H1 (cell line): ENCODE measurements at regions not wholly inside any gene's neighbourhood (a gene's known extent, or its start where the extent isn't known, plus 50 kb on each side); places are given as distances from the start of the nearest gene placed in this dataset.

Experiments used
- CTCF ChIA-PET: fragments of 300-600 bp; sonication (Branson Sonifier 250); formaldehyde crosslinking; loops from one replicate; lab custom pipeline; 2021; ENCODE audit not compliant: partially characterized antibody; lab: Charles Lee
- POLR2A ChIA-PET: fragments of 300-600 bp; sonication (Branson Sonifier 250); formaldehyde crosslinking; loops from one replicate; lab custom pipeline; 2021; ENCODE audit warnings: inconsistent platforms; ENCODE audit not compliant: partially characterized antibody; lab: Charles Lee
- DNase-seq, 2 experiments: peaks; one replicate each; pipeline versions ENCODE4 v3.0.0 to v3.0.0-alpha.2; 2010 to 2022; ENCODE audit warnings: low spot score in 2 of 2, low read depth in 1 of 2, mixed read lengths in 1 of 2
- FAIRE-seq: peaks from 2 replicates; lab custom pipeline; 2011; peaks lifted over from hg19 to GRCh38; lab: Jason Lieb, UNC
- H2AFZ ChIP-seq: 2 replicates; pipeline ENCODE4 v1.8.1; 2012; ENCODE audit warnings: low read length, inconsistent platforms
- H2AK5ac ChIP-seq: 2 replicates; pipeline ENCODE4 v1.6.1; 2013; ENCODE audit warnings: low read depth, low read length
- H2BK120ac ChIP-seq: replicated peaks from 2 replicates; pipeline ENCODE3; 2013; ENCODE audit warnings: low read depth, low read length, inconsistent platforms
- H2BK12ac ChIP-seq: 2 replicates; pipeline ENCODE4 v1.6.1; 2013; ENCODE audit warnings: low read depth, low read length
- H2BK15ac ChIP-seq: 2 replicates; pipeline ENCODE4 v1.6.1; 2013; ENCODE audit warnings: low read length
- H2BK20ac ChIP-seq: 2 replicates; pipeline ENCODE4 v1.6.1; 2013; ENCODE audit warnings: low read length
- H2BK5ac ChIP-seq: 2 replicates; pipeline ENCODE4 v1.6.1; 2013; ENCODE audit warnings: low read depth, low read length
- H3K14ac ChIP-seq: 2 replicates; pipeline ENCODE4 v1.6.1; 2013; ENCODE audit warnings: inconsistent platforms; ENCODE audit not compliant: insufficient read length
- H3K18ac ChIP-seq: 2 replicates; pipeline ENCODE4 v1.6.1; 2013; ENCODE audit warnings: low read length; ENCODE audit errors: extremely low read depth
- H3K23ac ChIP-seq: 2 replicates; pipeline ENCODE4 v1.6.1; 2013; ENCODE audit warnings: inconsistent platforms; ENCODE audit not compliant: insufficient read length
- H3K23me2 ChIP-seq: 2 replicates; pipeline ENCODE4 v1.6.1; 2013; ENCODE audit warnings: low read depth, low read length
- H3K27ac ChIP-seq: 2 replicates; pipeline ENCODE4 v1.6.1; 2011; ENCODE audit warnings: low read depth, low read length, inconsistent platforms
- H3K27me3 ChIP-seq, 4 experiments: replicated peaks in 1 of 4; 1 replicate in 1 of 4; 2 replicates in 3 of 4; pipeline versions ENCODE4 v1.6.1 to v1.8.1; 2011 to 2013; ENCODE audit warnings: low read length in 3 of 4, mild to moderate bottlenecking in 3 of 4, inconsistent platforms in 2 of 4, mixed read lengths in 2 of 4, moderate library complexity in 1 of 4; ENCODE audit not compliant: control insufficient read depth in 3 of 4, insufficient read depth in 3 of 4; ENCODE audit errors: extremely low read depth in 1 of 4
- H3K36me3 ChIP-seq, 4 experiments: 2 replicates each; pipeline versions ENCODE4 v1.6.1 to v1.8.1; 2011 to 2013; ENCODE audit warnings: mild to moderate bottlenecking in 4 of 4, low read length in 3 of 4, moderate library complexity in 2 of 4, control low read depth in 1 of 4, inconsistent platforms in 1 of 4; ENCODE audit not compliant: insufficient read depth in 4 of 4, control insufficient read depth in 2 of 4
- H3K4ac ChIP-seq: replicated peaks from 2 replicates; pipeline ENCODE3; 2013; ENCODE audit warnings: low read length, low read depth, mixed read lengths, inconsistent platforms; ENCODE audit not compliant: insufficient read length
- H3K4me1 ChIP-seq, 4 experiments: replicated peaks in 1 of 4; 1 replicate in 1 of 4; 2 replicates in 3 of 4; pipeline versions ENCODE4 v1.6.1 to v1.8.1; 2011 to 2013; ENCODE audit warnings: low read length in 3 of 4, inconsistent platforms in 2 of 4, mixed read lengths in 1 of 4; ENCODE audit not compliant: insufficient read depth in 4 of 4, control insufficient read depth in 3 of 4
- H3K4me2 ChIP-seq, 2 experiments: 2 replicates each; pipeline versions ENCODE4 v1.6.1 to v1.8.1; 2011 to 2013; ENCODE audit warnings: low read depth in 2 of 2, low read length in 2 of 2, control low read depth in 1 of 2, inconsistent platforms in 1 of 2, mild to moderate bottlenecking in 1 of 2; ENCODE audit not compliant: insufficient read depth in 1 of 2
- H3K4me3 ChIP-seq, 4 experiments: fragments of 200-600, 300-600 bp in 1 of 4; sonication (generic), shearing (Covaris generic), sonication (Bioruptor Twin) in 1 of 4; 2 replicates each; pipeline versions ENCODE4 v1.5.1 to v1.8.1; 2011 to 2016; ENCODE audit warnings: low read length in 4 of 4, low read depth in 3 of 4, control low read depth in 2 of 4, inconsistent platforms in 2 of 4, mild to moderate bottlenecking in 2 of 4, mixed read lengths in 1 of 4, moderate library complexity in 1 of 4; ENCODE audit not compliant: insufficient read depth in 2 of 4; ENCODE audit errors: extremely low read depth in 1 of 4
- H3K56ac ChIP-seq: replicated peaks from 2 replicates; pipeline ENCODE3; 2013; ENCODE audit warnings: low read depth, mild to moderate bottlenecking, mixed read lengths, low read length, inconsistent platforms; ENCODE audit not compliant: insufficient read length
- H3K79me1 ChIP-seq: 2 replicates; pipeline ENCODE4 v1.6.1; 2013; ENCODE audit warnings: low read depth, low read length, control low read depth
- H3K79me2 ChIP-seq, 2 experiments: 2 replicates each; pipeline versions ENCODE4 v1.6.1 to v1.8.1; 2012 to 2013; ENCODE audit warnings: low read length in 2 of 2, mild to moderate bottlenecking in 2 of 2, inconsistent platforms in 1 of 2; ENCODE audit not compliant: insufficient read depth in 2 of 2, control insufficient read depth in 1 of 2
- H3K9ac ChIP-seq, 4 experiments: replicated peaks in 1 of 4; 1 replicate in 1 of 4; 2 replicates in 3 of 4; pipeline versions ENCODE4 v1.6.1 to v1.8.1; 2011 to 2013; ENCODE audit warnings: low read depth in 3 of 4, low read length in 3 of 4, control low read depth in 2 of 4, mild to moderate bottlenecking in 2 of 4, moderate library complexity in 2 of 4, inconsistent platforms in 1 of 4; ENCODE audit errors: extremely low read depth in 1 of 4
- H3K9me3 ChIP-seq, 2 experiments: 2 replicates each; pipeline versions ENCODE4 v1.6.1 to v1.8.1; 2012 to 2013; ENCODE audit warnings: mild to moderate bottlenecking in 2 of 2, moderate library complexity in 2 of 2, control low read depth in 1 of 2, inconsistent platforms in 1 of 2, low read depth in 1 of 2, low read length in 1 of 2, mixed read lengths in 1 of 2; ENCODE audit not compliant: insufficient read depth in 2 of 2
- H4K20me1 ChIP-seq, 2 experiments: replicated peaks in 1 of 2; 2 replicates each; pipeline versions ENCODE3 to v1.8.1; 2011 to 2013; ENCODE audit warnings: inconsistent platforms in 2 of 2, low read length in 2 of 2, mild to moderate bottlenecking in 1 of 2; ENCODE audit not compliant: insufficient read depth in 2 of 2, control insufficient read depth in 1 of 2
- H4K5ac ChIP-seq: 2 replicates; pipeline ENCODE4 v1.6.1; 2013; ENCODE audit warnings: low read length, low read depth, mixed read lengths, inconsistent platforms; ENCODE audit not compliant: insufficient read length
- H4K8ac ChIP-seq: 2 replicates; pipeline ENCODE4 v1.8.0; 2013; ENCODE audit warnings: mild to moderate bottlenecking, moderate library complexity, low read length, inconsistent platforms; ENCODE audit not compliant: insufficient read depth; ENCODE audit errors: extremely low read depth
- H4K91ac ChIP-seq: replicated peaks from 2 replicates; pipeline ENCODE3; 2013; ENCODE audit warnings: low read length, mixed read lengths, inconsistent platforms; ENCODE audit not compliant: insufficient read length
- EZH2 ChIP-seq: fragments of 200-600 bp; sonication (generic); IDR thresholded peaks from 2 replicates; pipeline ENCODE4 v1.7.1; 2012; ENCODE audit warnings: low read depth, mild to moderate bottlenecking, moderate library complexity, low read length, inconsistent platforms; ENCODE audit not compliant: severe bottlenecking
- RAD21 ChIP-seq, 2 experiments: IDR thresholded peaks in 1 of 2; conservative IDR thresholded peaks in 1 of 2; 2 replicates each; pipeline ENCODE4 v1.6.1; 2011; ENCODE audit warnings: low read depth in 2 of 2, low read length in 2 of 2, improper control_type of control experiment in 1 of 2, inconsistent platforms in 1 of 2, mild to moderate bottlenecking in 1 of 2, moderate library complexity in 1 of 2
- WGBS, 2 experiments: shearing (Covaris generic) in 1 of 2; methylation state at CpG; one replicate each; pipeline versions ENCODE4 v1.1.6 to v1.1.7; 2013 to 2015; ENCODE audit warnings: low lambda C conversion rate in 2 of 2, mixed read lengths in 2 of 2, inconsistent platforms in 1 of 2, low coverage in 1 of 2, missing lambda C conversion rate in 1 of 2; ENCODE audit not compliant: insufficient replicate concordance in 2 of 2, insufficient coverage in 1 of 2, insufficient read length in 1 of 2; ENCODE audit errors: extremely low coverage in 1 of 2, missing lambda C conversion rate in 1 of 2; 5-methylcytosine and 5-hydroxymethylcytosine counted together
- TF ChIP-seq, protein P1 (sequence below), 3 experiments: IDR thresholded peaks; 1 replicate in 2 of 3; 2 replicates in 1 of 3; pipeline versions ENCODE4 v1.5.1 to v1.6.1; 2011; ENCODE audit warnings: low read length in 3 of 3, mild to moderate bottlenecking in 3 of 3, inconsistent platforms in 2 of 3, low read depth in 1 of 3, moderate library complexity in 1 of 3; ENCODE audit not compliant: insufficient read depth in 1 of 3; ENCODE audit errors: control extremely low read depth in 1 of 3

DNA sequence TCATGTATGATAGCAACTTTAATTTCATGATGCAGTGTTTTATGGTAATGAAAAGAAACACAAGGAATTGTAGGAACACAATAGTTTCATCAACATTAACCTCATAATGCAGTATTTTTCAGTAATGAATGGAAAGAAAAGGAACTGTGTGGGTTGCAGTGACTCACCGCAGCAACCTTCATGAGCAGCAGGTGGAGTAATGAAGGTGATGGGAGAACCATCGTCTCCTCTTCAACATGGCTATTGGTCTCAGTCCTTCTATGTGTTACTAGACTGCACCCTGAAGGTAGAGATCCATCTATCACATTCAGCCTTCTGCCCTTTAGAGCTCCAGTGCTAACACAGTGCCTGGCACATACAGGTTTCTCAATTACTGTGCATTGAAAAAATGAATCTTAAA, 58.0 kb downstream of the TMEM215 start:
- peaks cover 0 to 1% (median 0%) of the 10 kb centered on the region in 4 experiments; a peak in 1 of 7 replicates for H3K27me3 ChIP-seq
- no peak overlapping the region for H3K23ac ChIP-seq
- H3K4ac ChIP-seq: no peak overlapping the region
- H3K56ac ChIP-seq: no peak overlapping the region
- FAIRE-seq: no peak
- no peak overlapping the region for H2BK20ac ChIP-seq
- H3K4me2 ChIP-seq: no peak overlapping the region
- H2BK120ac ChIP-seq: no peak overlapping the region
- no peak overlapping the region for H2BK5ac ChIP-seq
- no peak overlapping the region for H3K4me3 ChIP-seq
- H4K5ac ChIP-seq: no peak overlapping the region
- no peak overlapping the region for H2AK5ac ChIP-seq
- no peak overlapping the region for H3K27ac ChIP-seq
- no peaks in the 10 kb centered on the region for H3K79me1 ChIP-seq
- H4K8ac ChIP-seq: no peak overlapping the region
- CTCF ChIA-PET: interaction anchor here (0.6 to 3.6 kb wide), 11 partner anchors 11 to 260 kb away, joined by 3 to 21 read pairs (median 4); no protein-coding TSS in a partner anchor
- DNase-seq: no peak
- H4K20me1 ChIP-seq: no peaks in the 10 kb centered on the region
- H3K36me3 ChIP-seq: no peaks in the 10 kb centered on the region
- H3K18ac ChIP-seq: no peak overlapping the region
- no peak overlapping the region for H3K9ac ChIP-seq
- no peak overlapping the region for H2BK12ac ChIP-seq
- H3K9me3 ChIP-seq: no peaks in the 10 kb centered on the region
- POLR2A ChIA-PET: no interaction called here
- H3K79me2 ChIP-seq: no peaks in the 10 kb centered on the region
- H2BK15ac ChIP-seq: no peak overlapping the region
- TF ChIP-seq, protein P1, sequence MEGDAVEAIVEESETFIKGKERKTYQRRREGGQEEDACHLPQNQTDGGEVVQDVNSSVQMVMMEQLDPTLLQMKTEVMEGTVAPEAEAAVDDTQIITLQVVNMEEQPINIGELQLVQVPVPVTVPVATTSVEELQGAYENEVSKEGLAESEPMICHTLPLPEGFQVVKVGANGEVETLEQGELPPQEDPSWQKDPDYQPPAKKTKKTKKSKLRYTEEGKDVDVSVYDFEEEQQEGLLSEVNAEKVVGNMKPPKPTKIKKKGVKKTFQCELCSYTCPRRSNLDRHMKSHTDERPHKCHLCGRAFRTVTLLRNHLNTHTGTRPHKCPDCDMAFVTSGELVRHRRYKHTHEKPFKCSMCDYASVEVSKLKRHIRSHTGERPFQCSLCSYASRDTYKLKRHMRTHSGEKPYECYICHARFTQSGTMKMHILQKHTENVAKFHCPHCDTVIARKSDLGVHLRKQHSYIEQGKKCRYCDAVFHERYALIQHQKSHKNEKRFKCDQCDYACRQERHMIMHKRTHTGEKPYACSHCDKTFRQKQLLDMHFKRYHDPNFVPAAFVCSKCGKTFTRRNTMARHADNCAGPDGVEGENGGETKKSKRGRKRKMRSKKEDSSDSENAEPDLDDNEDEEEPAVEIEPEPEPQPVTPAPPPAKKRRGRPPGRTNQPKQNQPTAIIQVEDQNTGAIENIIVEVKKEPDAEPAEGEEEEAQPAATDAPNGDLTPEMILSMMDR (IDR thresholded peaks at IDR 0.05; ENCODE audit: control extremely low read depth in 1 of 3, insufficient read depth in 1 of 3, low read depth in 1 of 3, low read length in 3 of 3): peak in 2 of 3 experiments; percentile 29 to 37; a peak in 2 of 4 replicates
- TF ChIP-seq EZH2 (no peak), RAD21 (IDR thresholded peaks at IDR 0.05 in 1 of 2, conservative IDR thresholded peaks at IDR 0.05 in 1 of 2; ENCODE audit: low read depth in 2 of 2, low read length in 2 of 2) (peak; percentile 32 to 41)
- no peak overlapping the region for H2AFZ ChIP-seq
- WGBS, 2 experiments: 81% methylated on average over 2 of the region's 2 CpGs; no CpG with 5 or more reads in 1 of the 2 experiments
- 0 out of 7 replicates have a peak, but pooled peaks cover 0 to 2% (median 0%) of the 10 kb centered on the region in 4 experiments for H3K4me1 ChIP-seq
- no peak overlapping the region for H3K14ac ChIP-seq
- H4K91ac ChIP-seq: no peak overlapping the region
- no peaks in the 10 kb centered on the region; the same call in 1 of the 2 replicates for H3K23me2 ChIP-seq
